ENCODE measurements at regions not wholly inside any gene's neighbourhood (a gene's known extent, or its start where the extent isn't known, plus 50 kb on each side); places are given as distances from the start of the nearest gene placed in this dataset.

GRCh38 chr1:199182186-199182843, 543.5 kb downstream of the PTPRC start:
- TF ChIP-seq CTCF (IDR thresholded peaks at IDR 0.05 in 4 of 5, conservative IDR thresholded peaks at IDR 0.05 in 1 of 5) (no peak), POLR2A (IDR thresholded peaks at IDR 0.05) (no peak)

Measured in gastrocnemius medialis (tissue), 4 donors.